GM23248 (cell line): ENCODE measurements at regions not wholly inside any gene's neighbourhood (a gene's known extent, or its start where the extent isn't known, plus 50 kb on each side); places are given as distances from the start of the nearest gene placed in this dataset.

Source experiments
- DNase-seq: peaks from one replicate; pipeline ENCODE4 v3.0.0-alpha.2; 2015
- H2AFZ ChIP-seq: fragments of 200-600 bp; sonication (generic); 2 replicates; pipeline ENCODE4 v1.6.1; 2016; ENCODE audit warnings: antibody characterized with exemption
- H3F3A ChIP-seq: fragments of 200-600 bp; sonication (generic); 2 replicates; pipeline ENCODE4 v1.6.1; 2016; ENCODE audit warnings: mild to moderate bottlenecking, antibody characterized with exemption, mixed run types; ENCODE audit not compliant: insufficient read depth
- H3K27ac ChIP-seq: fragments of 200-600 bp; sonication (generic); 2 replicates; pipeline ENCODE4 v1.5.1; 2016; ENCODE audit warnings: mild to moderate bottlenecking
- H3K27me3 ChIP-seq: fragments of 200-600 bp; sonication (generic); replicated peaks from 2 replicates; pipeline ENCODE4 v1.6.1; 2016; ENCODE audit warnings: mild to moderate bottlenecking; ENCODE audit not compliant: insufficient read depth
- H3K36me3 ChIP-seq: fragments of 200-600 bp; sonication (generic); 2 replicates; pipeline ENCODE4 v1.6.1; 2016; ENCODE audit warnings: low read depth, mild to moderate bottlenecking
- H3K4me1 ChIP-seq: fragments of 200-600 bp; sonication (generic); 2 replicates; pipeline ENCODE4 v1.6.1; 2016; ENCODE audit warnings: mild to moderate bottlenecking; ENCODE audit not compliant: insufficient read depth
- H3K4me2 ChIP-seq: fragments of 200-600 bp; sonication (generic); one replicate; pipeline ENCODE4 v1.6.1; 2016; ENCODE audit warnings: mild to moderate bottlenecking; ENCODE audit not compliant: unreplicated experiment
- H3K4me3 ChIP-seq: fragments of 200-600 bp; sonication (generic); 2 replicates; pipeline ENCODE4 v1.5.1; 2016; ENCODE audit warnings: mild to moderate bottlenecking
- H3K79me2 ChIP-seq: fragments of 200-600 bp; sonication (generic); 2 replicates; pipeline ENCODE4 v1.6.1; 2016; ENCODE audit warnings: mild to moderate bottlenecking; ENCODE audit not compliant: insufficient read depth
- H3K9ac ChIP-seq: fragments of 200-600 bp; sonication (generic); 2 replicates; pipeline ENCODE4 v1.6.1; 2016; ENCODE audit warnings: mild to moderate bottlenecking
- H3K9me2 ChIP-seq: fragments of 200-600 bp; sonication (generic); 2 replicates; pipeline ENCODE4 v1.6.1; 2016; ENCODE audit warnings: mixed run types, mild to moderate bottlenecking, moderate library complexity; ENCODE audit not compliant: insufficient read depth
- H3K9me3 ChIP-seq: fragments of 200-600 bp; sonication (generic); one replicate; pipeline ENCODE4 v1.6.1; 2017; ENCODE audit warnings: low read depth
- H4K20me1 ChIP-seq: fragments of 200-600 bp; sonication (generic); 2 replicates; pipeline ENCODE4 v1.6.0; 2016; ENCODE audit not compliant: insufficient read depth
- EZH2 ChIP-seq: fragments of 200-600 bp; sonication (generic); IDR thresholded peaks from 2 replicates; pipeline ENCODE4 v1.6.1; 2018; ENCODE audit warnings: antibody characterized with exemption, mild to moderate bottlenecking; ENCODE audit not compliant: insufficient read depth, poor library complexity, severe bottlenecking
- EZH2phosphoT487 ChIP-seq: fragments of 200-600 bp; sonication (generic); IDR thresholded peaks from 2 replicates; pipeline ENCODE4 v1.6.1; 2018; ENCODE audit warnings: antibody characterized with exemption, moderate library complexity, mild to moderate bottlenecking, low read depth; ENCODE audit not compliant: insufficient read depth
- WGBS, 2 experiments: methylation state at CpG; one replicate each; pipeline ENCODE4 v1.1.6; 2015 to 2017; ENCODE audit warnings: low lambda C conversion rate in 2 of 2, low coverage in 1 of 2; ENCODE audit errors: missing lambda C conversion rate in 2 of 2; 5-methylcytosine and 5-hydroxymethylcytosine counted together
- in situ Hi-C: fragments of 300-500 bp; cut with MboI; formaldehyde crosslinking; loops from 2 replicates; pipeline ENCODE4 v1.15.0; 2020

DNA sequence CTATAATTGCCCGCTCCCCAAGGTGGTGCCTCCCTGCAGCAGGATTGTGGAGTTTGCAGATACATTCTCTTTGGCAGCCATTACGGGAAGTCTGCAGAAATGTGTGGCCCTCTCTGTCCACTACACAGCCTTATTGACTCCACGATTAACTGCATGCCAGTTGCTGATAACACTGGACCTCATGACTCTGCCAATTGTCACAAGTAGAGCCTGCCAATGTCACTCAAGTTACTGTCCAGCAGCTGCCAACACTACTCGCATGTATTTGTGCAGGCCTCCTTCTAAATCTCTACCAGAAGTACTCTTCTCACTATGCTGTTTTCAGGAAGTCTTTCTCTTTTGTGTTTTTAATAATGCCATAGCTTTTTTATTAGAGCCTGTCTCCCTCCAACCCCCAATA, 128.8 kb downstream of the PPP1R3A start:
- Histone ChIP-seq H3K27ac (no peak overlapping the region), H2AFZ (no peak overlapping the region), H3K4me1 (no peaks in the 10 kb centered on the region), H3K9ac (no peak overlapping the region), H3K4me2 (no peak overlapping the region), H3K9me2 (no peaks in the 10 kb centered on the region), H3K36me3 (no peaks in the 10 kb centered on the region), H3K79me2 (no peaks in the 10 kb centered on the region), H3K27me3 (no peaks in the 10 kb centered on the region), H4K20me1 (no peaks in the 10 kb centered on the region), H3F3A (no peaks in the 10 kb centered on the region), H3K9me3 (no peaks in the 10 kb centered on the region), H3K4me3 (no peak overlapping the region)
- TF ChIP-seq EZH2phosphoT487 (no peak), EZH2 (no peak)
- in situ Hi-C loops, result no loop called here
- 25 to 27% methylated on average over 4 of the region's 4 CpGs for WGBS, 2 experiments
- no peak for DNase-seq

DNA sequence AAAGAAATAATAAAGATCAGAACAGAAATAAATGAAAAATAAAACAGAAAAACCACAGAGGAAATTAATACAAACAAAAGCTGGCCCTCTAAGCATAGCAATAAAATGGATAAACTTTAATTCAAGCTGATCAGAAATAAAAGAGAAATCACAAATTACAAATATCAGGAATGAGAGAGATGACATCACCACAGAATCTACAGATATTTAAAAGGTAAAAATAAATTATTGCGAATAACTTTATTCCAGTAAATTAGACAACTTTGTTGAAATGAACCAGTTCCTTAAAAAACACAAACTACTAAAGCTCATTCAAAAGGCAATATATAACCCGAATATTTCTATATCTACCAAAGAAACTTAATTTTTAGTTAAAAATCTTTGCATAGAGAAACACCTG, 131.7 kb downstream of the PPP1R3A start:
- 36 to 41% methylated on average over 2 of the region's 2 CpGs for WGBS, 2 experiments
- no peak for DNase-seq
- Histone ChIP-seq H3F3A (no peaks in the 10 kb centered on the region), H3K27ac (no peak overlapping the region), H3K9me2 (no peaks in the 10 kb centered on the region), H3K4me1 (no peaks in the 10 kb centered on the region), H3K4me2 (no peak overlapping the region), H3K9me3 (no peaks in the 10 kb centered on the region), H3K79me2 (no peaks in the 10 kb centered on the region), H2AFZ (no peak overlapping the region), H3K36me3 (no peaks in the 10 kb centered on the region), H4K20me1 (no peaks in the 10 kb centered on the region), H3K9ac (no peak overlapping the region), H3K27me3 (no peaks in the 10 kb centered on the region), H3K4me3 (no peak overlapping the region)
- TF ChIP-seq EZH2phosphoT487 (no peak), EZH2 (no peak)
- in situ Hi-C loops, result no loop called here

DNA sequence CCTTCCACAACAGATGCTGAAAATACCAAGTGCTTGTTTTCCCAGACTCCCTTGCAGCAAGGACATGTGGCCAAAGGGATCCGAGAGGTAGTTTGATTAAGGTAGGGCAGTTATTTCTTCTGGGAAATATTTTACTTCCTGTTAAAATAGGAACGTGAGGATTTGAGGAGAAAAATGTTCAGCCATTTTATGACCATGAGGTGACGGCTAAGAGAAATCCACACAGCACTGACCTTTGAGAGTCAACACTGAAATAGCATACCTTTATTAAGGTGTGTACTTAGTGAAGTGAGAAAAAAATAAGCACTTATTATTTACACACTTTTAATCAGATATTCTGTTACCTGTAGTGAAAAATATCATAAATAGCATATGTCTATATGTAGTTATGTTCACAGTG, 133.9 kb downstream of the PPP1R3A start:
- no peak for TF ChIP-seq EZH2phosphoT487
- no peak for TF ChIP-seq EZH2
- in situ Hi-C loops, result no loop called here

DNA sequence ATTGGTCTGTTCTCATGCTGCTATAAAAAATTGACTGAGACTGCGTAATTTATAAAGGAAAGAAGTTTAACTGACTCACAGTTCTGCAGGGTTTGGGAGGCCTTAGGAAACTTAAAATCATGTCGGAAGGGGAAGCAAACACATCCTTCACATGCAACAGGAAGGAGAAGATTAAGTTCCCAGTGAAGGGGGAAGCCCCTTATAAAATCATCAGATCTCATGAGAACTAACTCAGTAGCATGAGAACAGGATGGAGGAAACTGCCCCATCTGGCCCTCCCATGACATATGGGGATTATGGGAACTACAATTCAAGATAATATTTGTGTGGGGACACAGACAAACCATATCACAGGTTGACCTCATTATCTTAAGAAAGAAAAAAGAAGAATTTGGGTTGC, 134.5 kb downstream of the PPP1R3A start:
- Histone ChIP-seq H3F3A (no peaks in the 10 kb centered on the region), H3K27ac (no peak overlapping the region), H3K36me3 (no peaks in the 10 kb centered on the region), H3K4me1 (no peaks in the 10 kb centered on the region), H3K27me3 (no peaks in the 10 kb centered on the region), H2AFZ (no peak overlapping the region), H3K9me3 (no peaks in the 10 kb centered on the region), H3K4me2 (no peak overlapping the region), H4K20me1 (no peaks in the 10 kb centered on the region), H3K79me2 (no peaks in the 10 kb centered on the region), H3K9me2 (no peaks in the 10 kb centered on the region), H3K9ac (no peak overlapping the region), H3K4me3 (no peak overlapping the region)
- no peak for DNase-seq
- WGBS, 2 experiments, result 11 to 27% methylated on average over 2 of the region's 2 CpGs
- in situ Hi-C loops, result no loop called here
- TF ChIP-seq EZH2, result no peak
- TF ChIP-seq EZH2phosphoT487, result no peak

More for the DNA sequence above, 133.9 kb downstream of the PPP1R3A start:
- H3K27me3 ChIP-seq, result no peaks in the 10 kb centered on the region
- no peaks in the 10 kb centered on the region for H3F3A ChIP-seq
- WGBS, 2 experiments, result 34 to 39% methylated on average over 3 of the region's 3 CpGs
- H3K79me2 ChIP-seq, result no peaks in the 10 kb centered on the region
- H3K4me1 ChIP-seq, result no peaks in the 10 kb centered on the region
- H4K20me1 ChIP-seq, result no peaks in the 10 kb centered on the region
- no peak overlapping the region; the same call in 1 of the 2 replicates for H2AFZ ChIP-seq
- no peaks in the 10 kb centered on the region for H3K36me3 ChIP-seq
- H3K9ac ChIP-seq, result no peak overlapping the region
- H3K4me2 ChIP-seq, result no peak overlapping the region
- no peaks in the 10 kb centered on the region for H3K9me3 ChIP-seq
- no peak overlapping the region for H3K4me3 ChIP-seq
- H3K9me2 ChIP-seq, result no peaks in the 10 kb centered on the region
- no peak overlapping the region for H3K27ac ChIP-seq
- DNase-seq, result no peak

DNA sequence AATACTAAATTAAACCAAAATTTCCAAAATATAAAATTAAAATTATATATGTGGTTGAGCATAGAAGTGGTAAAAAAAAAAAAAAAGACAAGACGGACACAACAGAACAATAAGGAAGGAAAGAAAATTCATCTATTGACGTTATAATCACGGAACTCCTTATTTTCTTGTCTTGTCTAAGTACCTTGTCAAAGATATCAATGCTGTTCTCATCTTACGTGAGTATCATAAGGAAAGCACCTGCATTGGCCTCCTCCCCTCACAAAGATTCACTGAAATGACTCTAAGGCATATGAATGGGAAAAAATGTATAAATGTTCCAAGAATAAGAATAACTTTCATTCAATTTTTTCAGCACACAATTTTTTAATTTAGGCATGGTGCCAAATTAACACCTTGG, 135.4 kb downstream of the PPP1R3A start:
- TF ChIP-seq EZH2phosphoT487 (no peak), EZH2 (no peak)
- Histone ChIP-seq H3F3A (no peaks in the 10 kb centered on the region), H3K36me3 (no peaks in the 10 kb centered on the region), H3K4me1 (no peaks in the 10 kb centered on the region), H3K27ac (no peak overlapping the region), H2AFZ (no peak overlapping the region), H4K20me1 (no peaks in the 10 kb centered on the region), H3K4me3 (no peak overlapping the region), H3K79me2 (no peaks in the 10 kb centered on the region), H3K4me2 (no peak overlapping the region), H3K9me3 (no peaks in the 10 kb centered on the region), H3K9me2 (no peaks in the 10 kb centered on the region), H3K9ac (no peak overlapping the region), H3K27me3 (no peaks in the 10 kb centered on the region)
- 17 to 22% methylated on average over 4 of the region's 4 CpGs for WGBS, 2 experiments
- in situ Hi-C loops, result no loop called here
- DNase-seq, result no peak
